Mesenchymal stem cell (in vitro differentiated cells and primary cell): ENCODE measurements at regions not wholly inside any gene's neighbourhood (a gene's known extent, or its start where the extent isn't known, plus 50 kb on each side); places are given as distances from the start of the nearest gene placed in this dataset.
"Not testable (repeated sequence)": the region's sequence is repeated elsewhere in the genome, so short reads cannot be mapped to it uniquely, and the experiment has no call there.

Source experiments
- DNase-seq: peaks from one replicate; pipeline ENCODE4 v3.0.0-alpha.2; 2013
- H2AFZ ChIP-seq: one replicate; pipeline ENCODE4 v1.6.1; 2013; ENCODE audit warnings: low read depth, mild to moderate bottlenecking, control low read depth, inconsistent platforms, low read length, moderate library complexity
- H2AK5ac ChIP-seq: 2 replicates; pipeline ENCODE4 v1.6.1; 2013; ENCODE audit warnings: low read length, moderate library complexity, mild to moderate bottlenecking, inconsistent platforms; ENCODE audit not compliant: severe bottlenecking
- H2BK120ac ChIP-seq: one replicate; pipeline ENCODE4 v1.6.1; 2013; ENCODE audit warnings: low read depth, mild to moderate bottlenecking, inconsistent platforms, low read length, moderate library complexity
- H2BK12ac ChIP-seq, 2 experiments: one replicate each; pipeline ENCODE4 v1.6.1; 2013; ENCODE audit warnings: inconsistent platforms in 2 of 2, low read length in 2 of 2, mild to moderate bottlenecking in 2 of 2, moderate library complexity in 2 of 2, control low read depth in 1 of 2
- H2BK15ac ChIP-seq: one replicate; pipeline ENCODE4 v1.6.1; 2013; ENCODE audit warnings: mild to moderate bottlenecking, low read depth, inconsistent platforms; ENCODE audit not compliant: poor library complexity, severe bottlenecking
- H2BK5ac ChIP-seq: 2 replicates; pipeline ENCODE4 v1.6.1; 2013; ENCODE audit warnings: low read depth, mild to moderate bottlenecking, low read length, control low read depth, inconsistent platforms; ENCODE audit not compliant: poor library complexity, severe bottlenecking
- H3K14ac ChIP-seq, 2 experiments: one replicate each; pipeline ENCODE4 v1.6.1; 2013; ENCODE audit warnings: inconsistent platforms in 2 of 2, low read length in 2 of 2, control low read depth in 1 of 2, mild to moderate bottlenecking in 1 of 2, moderate library complexity in 1 of 2
- H3K18ac ChIP-seq, 2 experiments: one replicate each; pipeline ENCODE4 v1.6.1; 2013; ENCODE audit warnings: inconsistent platforms in 2 of 2, low read length in 2 of 2, control low read depth in 1 of 2, low read depth in 1 of 2, mild to moderate bottlenecking in 1 of 2
- H3K23ac ChIP-seq, 2 experiments: one replicate each; pipeline ENCODE4 v1.6.1; 2013; ENCODE audit warnings: inconsistent platforms in 2 of 2, low read length in 2 of 2, mild to moderate bottlenecking in 2 of 2, moderate library complexity in 2 of 2, control low read depth in 1 of 2
- H3K27ac ChIP-seq: 2 replicates; pipeline ENCODE4 v1.5.1; 2013; ENCODE audit warnings: mild to moderate bottlenecking, moderate library complexity, low read length, control low read depth, inconsistent platforms; ENCODE audit not compliant: poor library complexity, severe bottlenecking
- H3K27me3 ChIP-seq, 2 experiments: 2 replicates each; pipeline versions ENCODE4 v1.6.1 to v1.7.0; 2013; ENCODE audit warnings: low read length in 2 of 2, mild to moderate bottlenecking in 2 of 2, moderate library complexity in 2 of 2, control low read depth in 1 of 2, inconsistent platforms in 1 of 2; ENCODE audit not compliant: control insufficient read depth in 1 of 2, insufficient read depth in 1 of 2
- H3K36me3 ChIP-seq, 2 experiments: 2 replicates each; pipeline versions ENCODE4 v1.6.1 to v1.7.0; 2013; ENCODE audit warnings: low read length in 2 of 2, control low read depth in 1 of 2, inconsistent platforms in 1 of 2, low read depth in 1 of 2, mild to moderate bottlenecking in 1 of 2; ENCODE audit not compliant: insufficient read depth in 2 of 2, control insufficient read depth in 1 of 2
- H3K4ac ChIP-seq, 2 experiments: one replicate each; pipeline ENCODE4 v1.6.1; 2013; ENCODE audit warnings: inconsistent platforms in 2 of 2, low read length in 2 of 2, mild to moderate bottlenecking in 2 of 2, moderate library complexity in 2 of 2, control low read depth in 1 of 2, low read depth in 1 of 2
- H3K4me1 ChIP-seq: 2 replicates; pipeline ENCODE4 v1.6.1; 2013; ENCODE audit warnings: low read depth, low read length, control low read depth; ENCODE audit not compliant: control insufficient read depth, insufficient read depth
- H3K4me2 ChIP-seq: 2 replicates; pipeline ENCODE4 v1.6.1; 2013; ENCODE audit warnings: low read length, mild to moderate bottlenecking, inconsistent platforms; ENCODE audit not compliant: poor library complexity, severe bottlenecking
- H3K4me3 ChIP-seq, 2 experiments: 2 replicates each; pipeline versions ENCODE4 v1.5.1 to v1.7.0; 2013; ENCODE audit warnings: low read length in 2 of 2, mild to moderate bottlenecking in 2 of 2, control low read depth in 1 of 2, low read depth in 1 of 2; ENCODE audit not compliant: insufficient read depth in 1 of 2
- H3K79me1 ChIP-seq: replicated peaks from 2 replicates; pipeline ENCODE4 v1.6.1; 2013; ENCODE audit warnings: mild to moderate bottlenecking, control low read depth, low read length, inconsistent platforms; ENCODE audit not compliant: poor library complexity, severe bottlenecking
- H3K9ac ChIP-seq: 2 replicates; pipeline ENCODE4 v1.7.0; 2013; ENCODE audit warnings: mild to moderate bottlenecking, low read length, moderate library complexity
- H3K9me3 ChIP-seq: 2 replicates; pipeline ENCODE4 v1.7.0; 2013; ENCODE audit warnings: mild to moderate bottlenecking, low read length; ENCODE audit not compliant: control insufficient read depth
- H4K8ac ChIP-seq: one replicate; pipeline ENCODE4 v1.6.1; 2013; ENCODE audit warnings: inconsistent platforms, mild to moderate bottlenecking, low read length, moderate library complexity
- H4K91ac ChIP-seq: one replicate; pipeline ENCODE4 v1.6.1; 2013; ENCODE audit warnings: mild to moderate bottlenecking, low read length, inconsistent platforms
- WGBS: methylation state at CpG from one replicate; pipeline ENCODE4 v1.1.7; 2013; ENCODE audit warnings: mixed read lengths; 5-methylcytosine and 5-hydroxymethylcytosine counted together

DNA sequence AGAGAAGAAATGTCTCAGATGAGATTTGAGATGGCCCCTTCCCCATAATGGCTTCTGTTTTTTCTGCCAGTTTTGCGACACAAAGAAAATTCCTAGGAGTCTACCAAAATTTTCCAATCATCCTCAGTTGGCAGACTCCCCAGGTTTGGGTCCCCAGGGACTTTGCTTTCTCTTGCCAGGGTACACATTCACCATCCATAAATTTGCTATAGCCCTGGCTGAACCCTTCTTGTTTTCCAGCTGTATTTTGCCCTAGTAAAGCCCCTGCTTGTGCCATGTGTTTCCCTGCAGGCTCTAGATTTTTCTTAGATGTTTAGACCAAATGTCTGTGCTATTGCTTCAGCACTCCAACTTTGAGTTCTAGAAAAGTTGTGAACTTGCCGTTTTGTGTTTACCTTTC, 283.2 kb downstream of the ANXA1 start:
- no peak overlapping the region for H3K9ac ChIP-seq
- no peak overlapping the region for H3K4ac ChIP-seq
- no peak for DNase-seq
- H4K8ac ChIP-seq, result no peak overlapping the region
- no peak overlapping the region for H3K18ac ChIP-seq
- H2AFZ ChIP-seq, result no peak overlapping the region
- H3K36me3 ChIP-seq, result no peaks in the 10 kb centered on the region
- no peak overlapping the region for H2BK15ac ChIP-seq
- no peak overlapping the region for H2AK5ac ChIP-seq
- H3K4me2 ChIP-seq, result no peak overlapping the region
- no peak overlapping the region for H3K23ac ChIP-seq
- 94% methylated on average over 1 of the region's 2 CpGs for WGBS
- no peak overlapping the region for H3K14ac ChIP-seq
- H3K4me3 ChIP-seq, result no peak overlapping the region
- no peaks in the 10 kb centered on the region for H3K27me3 ChIP-seq
- H3K9me3 ChIP-seq, result no peaks in the 10 kb centered on the region
- no peak overlapping the region for H3K27ac ChIP-seq
- H3K79me1 ChIP-seq, result no peaks in the 10 kb centered on the region
- no peak overlapping the region for H2BK12ac ChIP-seq
- H3K4me1 ChIP-seq, result no peaks in the 10 kb centered on the region
- H4K91ac ChIP-seq, result no peak overlapping the region
- H2BK120ac ChIP-seq, result no peak overlapping the region
- no peak overlapping the region for H2BK5ac ChIP-seq

DNA sequence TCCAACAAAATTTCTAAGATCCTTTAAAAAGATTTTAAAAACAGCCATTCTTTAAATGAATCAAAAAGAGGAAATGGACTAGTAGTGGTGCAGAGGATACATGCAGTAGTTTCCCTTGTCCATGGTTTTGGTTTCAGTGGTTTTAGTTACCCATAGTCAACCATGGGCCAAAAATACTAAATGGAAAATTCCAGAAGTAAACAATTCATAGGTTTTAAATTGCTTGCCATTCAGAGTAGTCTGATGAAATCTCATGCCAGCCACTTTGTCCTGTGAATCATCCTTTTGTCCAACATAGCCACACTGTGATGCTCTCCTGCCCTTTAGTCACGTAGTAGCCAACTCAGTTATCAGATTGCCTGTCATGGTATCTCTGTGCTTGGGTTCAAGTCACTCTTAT, 286.1 kb downstream of the ANXA1 start:
- no peak overlapping the region for H2BK120ac ChIP-seq
- H3K36me3 ChIP-seq, result no peaks in the 10 kb centered on the region
- no peak overlapping the region for H3K4me3 ChIP-seq
- no peaks in the 10 kb centered on the region for H3K27me3 ChIP-seq
- no peak overlapping the region for H2AK5ac ChIP-seq
- H2AFZ ChIP-seq, result no peak overlapping the region
- no peaks in the 10 kb centered on the region for H3K79me1 ChIP-seq
- no peaks in the 10 kb centered on the region for H3K4me1 ChIP-seq
- no peak overlapping the region for H4K91ac ChIP-seq
- no peak overlapping the region for H2BK15ac ChIP-seq
- no peak overlapping the region for H3K23ac ChIP-seq
- no peak overlapping the region for H2BK5ac ChIP-seq
- 19% methylated on average over 1 of the region's 1 CpG for WGBS
- no peaks in the 10 kb centered on the region for H3K9me3 ChIP-seq
- no peak overlapping the region for H3K9ac ChIP-seq
- H4K8ac ChIP-seq, result no peak overlapping the region
- H3K27ac ChIP-seq, result no peak overlapping the region
- no peak overlapping the region for H2BK12ac ChIP-seq
- no peak overlapping the region for H3K4ac ChIP-seq
- H3K4me2 ChIP-seq, result no peak overlapping the region
- no peak overlapping the region for H3K18ac ChIP-seq
- DNase-seq, result peak; percentile 32
- H3K14ac ChIP-seq, result no peak overlapping the region

DNA sequence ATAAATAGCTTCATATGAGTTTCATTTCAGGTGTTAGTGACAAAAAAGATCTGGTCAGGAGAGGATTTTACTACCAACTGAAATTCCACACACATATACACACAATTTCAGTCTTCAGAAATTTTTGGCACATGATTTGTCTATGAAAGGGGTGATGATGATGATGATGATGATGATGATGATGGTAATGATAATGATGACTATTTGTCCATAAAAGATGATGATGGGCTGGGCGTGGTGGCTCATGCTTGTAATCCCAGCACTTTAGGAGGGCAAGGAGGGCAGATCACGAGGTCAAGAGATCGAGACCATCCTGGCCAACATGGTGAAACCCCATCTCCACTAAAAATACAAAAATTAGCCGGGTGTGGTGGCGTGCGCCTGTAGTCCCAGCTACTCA, 288.2 kb downstream of the ANXA1 start:
- not testable (repeated sequence) for DNase-seq, H3K23ac ChIP-seq, H2BK15ac ChIP-seq, H3K36me3 ChIP-seq, H3K4me1 ChIP-seq, H3K9ac ChIP-seq, H3K79me1 ChIP-seq, H2BK120ac ChIP-seq, H4K8ac ChIP-seq, H4K91ac ChIP-seq, H2AFZ ChIP-seq, H3K27me3 ChIP-seq, H3K4ac ChIP-seq, H2BK5ac ChIP-seq, H2BK12ac ChIP-seq, H3K9me3 ChIP-seq, H3K4me3 ChIP-seq, H3K4me2 ChIP-seq, H2AK5ac ChIP-seq, H3K27ac ChIP-seq, H3K14ac ChIP-seq, H3K18ac ChIP-seq
- WGBS, result 100% methylated on average over 4 of the region's 6 CpGs

- H3K27ac ChIP-seq, result no peak overlapping the region
- no peak overlapping the region for H2BK5ac ChIP-seq
- 87% methylated on average over 1 of the region's 1 CpG for WGBS
- H2AFZ ChIP-seq, result no peak overlapping the region
- H3K4me2 ChIP-seq, result no peak overlapping the region
- no peaks in the 10 kb centered on the region for H3K79me1 ChIP-seq
- H3K4me1 ChIP-seq, result no peaks in the 10 kb centered on the region
- H2AK5ac ChIP-seq, result no peak overlapping the region
- H3K27me3 ChIP-seq, result no peaks in the 10 kb centered on the region
- no peak overlapping the region for H2BK15ac ChIP-seq
- no peak for DNase-seq
- no peak overlapping the region for H2BK120ac ChIP-seq
- H3K23ac ChIP-seq, result no peak overlapping the region
- H3K4me3 ChIP-seq, result no peak overlapping the region
- H3K9me3 ChIP-seq, result no peaks in the 10 kb centered on the region
- H3K18ac ChIP-seq, result no peak overlapping the region
- H2BK12ac ChIP-seq, result no peak overlapping the region
- no peak overlapping the region for H3K14ac ChIP-seq
- no peak overlapping the region for H3K9ac ChIP-seq
- no peak overlapping the region for H4K91ac ChIP-seq
- H4K8ac ChIP-seq, result no peak overlapping the region
- H3K36me3 ChIP-seq, result no peaks in the 10 kb centered on the region
- H3K4ac ChIP-seq, result no peak overlapping the region
Observed at GRCh38 chr9:73441223-73441622, 289.6 kb downstream of the ANXA1 start.
